ENCODE measurements at regions not wholly inside any gene's neighbourhood (a gene's known extent, or its start where the extent isn't known, plus 50 kb on each side); places are given as distances from the start of the nearest gene placed in this dataset.

GRCh38 chr13:36549755-36550154 is 117.5 kb downstream of the CCNA1 start:
- intact Hi-C loops (cut with DNase I), result no loop called here
- Histone ChIP-seq H3K9me3 (no peaks in the 10 kb centered on the region), H3K27me3 (no peaks in the 10 kb centered on the region), H3K4me3 (no peak overlapping the region), H3K4me1 (no peaks in the 10 kb centered on the region), H3K27ac (no peak overlapping the region), H3K36me3 (no peaks in the 10 kb centered on the region)
- ATAC-seq, result no peak
- no peak for DNase-seq
- no peak for TF ChIP-seq CTCF (IDR thresholded peaks at IDR 0.05)

DNA sequence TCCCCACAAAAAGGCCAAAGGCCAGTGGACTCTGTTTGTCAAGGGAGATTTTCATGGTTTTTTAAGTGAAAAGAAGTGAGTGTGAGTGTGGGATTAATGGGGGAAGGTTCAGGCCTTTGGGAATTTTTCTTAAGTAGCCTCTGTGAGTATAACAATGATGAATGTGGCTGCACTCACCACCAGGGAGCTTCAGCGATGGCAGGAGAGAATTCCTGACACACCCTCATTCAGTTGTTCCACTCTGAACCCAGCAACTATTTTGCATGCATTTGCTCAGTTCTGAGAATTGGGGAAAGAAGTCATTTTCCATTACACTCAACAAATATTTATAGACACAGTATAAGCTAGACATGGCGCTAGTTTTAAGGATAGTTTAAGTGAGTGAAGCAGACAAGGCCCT is 117.9 kb downstream of the CCNA1 start:
- no peaks in the 10 kb centered on the region for H3K36me3 ChIP-seq
- no peaks in the 10 kb centered on the region for H3K4me1 ChIP-seq
- H3K27me3 ChIP-seq, result no peaks in the 10 kb centered on the region
- intact Hi-C loops (cut with DNase I), result no loop called here
- ATAC-seq (no peak), DNase-seq (no peak)
- H3K27ac ChIP-seq, result no peak overlapping the region
- no peak overlapping the region for H3K4me3 ChIP-seq
- H3K9me3 ChIP-seq, result no peaks in the 10 kb centered on the region
- TF ChIP-seq CTCF (IDR thresholded peaks at IDR 0.05), result no peak

DNA sequence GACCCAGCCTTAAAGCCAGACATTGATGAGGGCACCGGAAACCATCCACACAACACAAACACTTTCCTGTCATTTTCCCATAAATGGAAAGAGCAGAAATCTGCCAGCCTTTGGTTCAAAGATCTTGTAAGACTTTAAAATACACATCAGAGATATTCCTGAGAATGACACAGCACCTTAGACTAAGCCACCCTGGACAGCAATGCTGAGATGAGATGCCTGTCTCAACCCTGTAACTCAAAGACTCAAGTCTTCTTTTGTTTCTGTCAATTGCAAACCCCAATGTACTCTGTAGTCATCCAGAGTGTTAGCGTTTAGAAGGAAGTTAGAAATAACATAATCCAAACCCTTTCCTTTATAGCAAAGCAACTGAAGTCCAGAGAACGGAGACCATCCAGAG is 119.2 kb downstream of the CCNA1 start:
- Histone ChIP-seq H3K27me3 (no peaks in the 10 kb centered on the region), H3K27ac (no peak overlapping the region), H3K4me1 (no peaks in the 10 kb centered on the region), H3K4me3 (no peak overlapping the region), H3K36me3 (no peaks in the 10 kb centered on the region), H3K9me3 (no peaks in the 10 kb centered on the region)
- intact Hi-C loops (cut with DNase I), result no loop called here
- TF ChIP-seq CTCF (IDR thresholded peaks at IDR 0.05), result no peak
- no peak for ATAC-seq
- DNase-seq, result no peak

- Histone ChIP-seq H3K4me1 (no peaks in the 10 kb centered on the region), H3K36me3 (no peaks in the 10 kb centered on the region), H3K27me3 (no peaks in the 10 kb centered on the region), H3K4me3 (no peak overlapping the region), H3K9me3 (no peaks in the 10 kb centered on the region), H3K27ac (no peak overlapping the region)
- no peak for TF ChIP-seq CTCF (IDR thresholded peaks at IDR 0.05)
- intact Hi-C loops (cut with DNase I), result no loop called here
- ATAC-seq (no peak), DNase-seq (no peak)
These were observed 120.0 kb downstream of the CCNA1 start for GRCh38 chr13:36552334-36552733.

DNA sequence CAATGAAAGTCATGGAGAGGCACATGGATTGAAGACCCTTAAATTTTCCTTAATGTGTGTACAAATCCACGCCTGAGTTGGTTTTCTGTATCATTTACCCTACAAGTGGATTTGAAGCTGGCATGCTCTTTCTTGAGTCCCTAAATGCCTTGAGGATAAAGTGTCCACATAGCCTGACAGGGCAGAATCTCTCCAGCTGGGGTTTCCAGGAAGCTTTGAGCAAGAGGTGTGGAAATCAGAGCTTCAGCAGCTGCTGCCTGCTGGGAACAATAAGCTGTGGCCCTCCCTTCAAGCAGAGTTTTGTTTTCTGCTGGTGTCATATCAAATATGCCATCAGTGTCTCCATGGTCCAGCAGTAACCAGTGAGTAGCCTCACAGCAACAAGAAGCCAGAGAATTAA is 120.3 kb upstream of the SERTM1 start:
- ATAC-seq, result no peak
- no peaks in the 10 kb centered on the region for H3K9me3 ChIP-seq
- no peaks in the 10 kb centered on the region for H3K4me1 ChIP-seq
- TF ChIP-seq CTCF (IDR thresholded peaks at IDR 0.05), result no peak
- no peaks in the 10 kb centered on the region for H3K27me3 ChIP-seq
- no peak overlapping the region for H3K27ac ChIP-seq
- intact Hi-C loops (cut with DNase I), result no loop called here
- no peak overlapping the region for H3K4me3 ChIP-seq
- no peaks in the 10 kb centered on the region for H3K36me3 ChIP-seq
- DNase-seq, result no peak

Data from left lung (tissue), 4 donors.